Panc1 (cell line): ENCODE measurements at regions not wholly inside any gene's neighbourhood (a gene's known extent, or its start where the extent isn't known, plus 50 kb on each side); places are given as distances from the start of the nearest gene placed in this dataset.

Experiments used
- ATAC-seq: fragments of 200-7000 bp; cut with Tn5 transposase; 2 replicates; pipeline ENCODE4 v1.9.1; 2020; ENCODE audit warnings: mild to moderate bottlenecking, moderate library complexity
- BruUV-seq: library from RNA; stranded (reverse); fragments of 400-500 nt; replicated peaks from 2 replicates; lab custom pipeline; 2021; lab: Mats Ljungman, UMichigan
- CTCF ChIA-PET: fragments of 300-600 bp; sonication (Branson Sonifier 250); formaldehyde crosslinking; loops from one replicate; lab custom pipeline; 2022; ENCODE audit warnings: antibody characterized with exemption; lab: Charles Lee
- POLR2A ChIA-PET: fragments of 300-600 bp; sonication (Branson Sonifier 250); formaldehyde crosslinking; loops from one replicate; lab custom pipeline; 2022; ENCODE audit warnings: antibody characterized with exemption; lab: Charles Lee
- DNase-seq: peaks from one replicate; pipeline ENCODE4 v3.0.0-alpha.2; 2010; ENCODE audit warnings: low read depth, low spot score
- H3K27ac ChIP-seq: 2 replicates; pipeline ENCODE4 v1.5.1; 2011; ENCODE audit warnings: mild to moderate bottlenecking, low read length, inconsistent platforms
- H3K27me3 ChIP-seq: fragments of 200-500 bp; sonication (Bioruptor generic); 2 replicates; pipeline ENCODE4 v1.6.0; 2014; ENCODE audit warnings: low read length, inconsistent platforms; ENCODE audit not compliant: control insufficient read depth, insufficient read depth
- H3K36me3 ChIP-seq: fragments of 200-500 bp; sonication (Bioruptor generic); 2 replicates; pipeline ENCODE4 v1.5.1; 2014; ENCODE audit warnings: inconsistent platforms, mild to moderate bottlenecking, low read length, moderate library complexity; ENCODE audit not compliant: control insufficient read depth, insufficient read depth
- H3K4me1 ChIP-seq: 2 replicates; pipeline ENCODE4 v1.5.1; 2011; ENCODE audit warnings: inconsistent platforms, mild to moderate bottlenecking, low read length, moderate library complexity; ENCODE audit not compliant: control insufficient read depth, insufficient read depth
- H3K4me3 ChIP-seq, 2 experiments: 2 replicates each; pipeline ENCODE4 v1.5.1; 2011 to 2012; ENCODE audit warnings: low read depth in 2 of 2, low read length in 2 of 2, mild to moderate bottlenecking in 2 of 2, inconsistent platforms in 1 of 2, moderate library complexity in 1 of 2
- H3K9me3 ChIP-seq: fragments of 200-500 bp; sonication (Bioruptor generic); 2 replicates; pipeline ENCODE4 v1.5.1; 2014; ENCODE audit warnings: low read depth, mild to moderate bottlenecking, inconsistent platforms, low read length, moderate library complexity; ENCODE audit not compliant: control insufficient read depth, insufficient read depth
- CTCF ChIP-seq: fragments of 450-650 bp; IDR thresholded peaks from 2 replicates; pipeline ENCODE4 v1.5.1; 2017; ENCODE audit warnings: mild to moderate bottlenecking
- POLR2AphosphoS5 ChIP-seq: IDR thresholded peaks from 2 replicates; pipeline ENCODE4 v1.6.1; 2012; ENCODE audit warnings: mild to moderate bottlenecking, low read depth, low read length, moderate library complexity
- REST ChIP-seq, 2 experiments: IDR thresholded peaks; 2 replicates each; pipeline ENCODE4 v1.6.1; 2011 to 2012; ENCODE audit warnings: low read depth in 2 of 2, control low read depth in 1 of 2, low read length in 1 of 2, mild to moderate bottlenecking in 1 of 2, moderate library complexity in 1 of 2; ENCODE audit not compliant: insufficient read depth in 1 of 2
- SIN3A ChIP-seq: IDR thresholded peaks from 2 replicates; pipeline ENCODE4 v1.6.1; 2012; ENCODE audit warnings: low read depth, mild to moderate bottlenecking, low read length, moderate library complexity, borderline replicate concordance; ENCODE audit not compliant: insufficient read depth
- in situ Hi-C: cut with HindIII; loops from 2 replicates; pipeline ENCODE4 v1.10.0; 2016; ENCODE audit warnings: low sequenced_read_pairs, low pct_unique_long_range_greater_than_20kb
- intact Hi-C: fragments of 100-400 bp; cut with micrococcal nuclease; formaldehyde crosslinking; loops from one replicate; pipeline ENCODE4 v1.10.0; 2022; ENCODE audit not compliant: unreplicated experiment

- ChIA-PET POLR2A (no interaction called here), CTCF (no interaction called here)
- TF ChIP-seq CTCF (peak; percentile 29), REST (IDR thresholded peaks at IDR 0.05; ENCODE audit: insufficient read depth in 1 of 2, low read depth in 2 of 2, low read length in 1 of 2) (no peak)
- no peak overlapping the region for H3K4me3 ChIP-seq
- BruUV-seq: no TSS peak
- in situ Hi-C loops (no loop called here), intact Hi-C loops (no loop called here)
- H3K36me3 ChIP-seq: no peaks in the 10 kb centered on the region
- no peaks in the 10 kb centered on the region for H3K4me1 ChIP-seq
- DNase-seq: peak; percentile 2
- H3K27ac ChIP-seq: no peak overlapping the region
- H3K27me3 ChIP-seq: no peaks in the 10 kb centered on the region
- no peak for ATAC-seq
- no peaks in the 10 kb centered on the region for H3K9me3 ChIP-seq
These were observed 259.9 kb upstream of the DDHD1 start for GRCh38 chr14:53412819-53413675.

- BruUV-seq: no TSS peak
- ChIA-PET POLR2A (interaction anchor here (0.6 kb wide), 1 partner anchor 625 kb away, joined by 4 read pairs; no protein-coding TSS in a partner anchor), CTCF (no interaction called here)
- Histone ChIP-seq H3K27ac (no peak overlapping the region), H3K9me3 (no peaks in the 10 kb centered on the region), H3K36me3 (no peaks in the 10 kb centered on the region), H3K4me3 (no peak overlapping the region), H3K4me1 (no peaks in the 10 kb centered on the region), H3K27me3 (no peaks in the 10 kb centered on the region)
- TF ChIP-seq CTCF: no peak
- TF ChIP-seq REST (IDR thresholded peaks at IDR 0.05; ENCODE audit: insufficient read depth in 1 of 2, low read depth in 2 of 2, low read length in 1 of 2): no peak
- no peak for TF ChIP-seq POLR2AphosphoS5
- TF ChIP-seq SIN3A: no peak
- in situ Hi-C loops (no loop called here), intact Hi-C loops (no loop called here)
- DNase-seq (no peak), ATAC-seq (no peak)
These were observed 258.0 kb upstream of the DDHD1 start for GRCh38 chr14:53411125-53411524.
